HG03378 (cell line): ENCODE measurements at regions not wholly inside any gene's neighbourhood (a gene's known extent, or its start where the extent isn't known, plus 50 kb on each side); places are given as distances from the start of the nearest gene placed in this dataset.
"Not testable (repeated sequence)": the region's sequence is repeated elsewhere in the genome, so short reads cannot be mapped to it uniquely, and the experiment has no call there.

Experiments
- ATAC-seq: cut with Tn5 transposase; IDR thresholded peaks from one replicate; pipeline ENCODE4 v1.9.1; 2021; ENCODE audit warnings: mild to moderate bottlenecking, moderate library complexity; ENCODE audit not compliant: unreplicated experiment

- no peak for ATAC-seq
These were observed 352.7 kb downstream of the LRRC70 start for GRCh38 chr5:62931153-62931950.

GRCh38 chr5:62922191-62922590 is 343.6 kb downstream of the LRRC70 start:
- ATAC-seq: no peak

GRCh38 chr5:62920856-62921255 is 342.2 kb downstream of the LRRC70 start:
- ATAC-seq: no peak

- no peak for ATAC-seq
These were observed 330.7 kb downstream of the LRRC70 start for GRCh38 chr5:62909326-62909725.

- ATAC-seq: no peak
These were observed 323.5 kb downstream of the LRRC70 start for GRCh38 chr5:62902126-62902525.

- no peak for ATAC-seq
These were observed 322.4 kb downstream of the LRRC70 start for GRCh38 chr5:62900976-62901375.

GRCh38 chr5:62896121-62896893 is 317.7 kb downstream of the LRRC70 start:
- ATAC-seq: no peak

- ATAC-seq: no peak
These were observed 308.1 kb downstream of the LRRC70 start for GRCh38 chr5:62886603-62887315.

- ATAC-seq: not testable (repeated sequence)
These were observed 258.7 kb downstream of the LRRC70 start for GRCh38 chr5:62837330-62837729.

GRCh38 chr5:62829604-62829986 is 251.0 kb downstream of the LRRC70 start:
- no peak for ATAC-seq

- ATAC-seq: no peak
These were observed 250.4 kb downstream of the LRRC70 start for GRCh38 chr5:62828742-62829603.

GRCh38 chr5:62825623-62826220 is 247.1 kb downstream of the LRRC70 start:
- no peak for ATAC-seq

- ATAC-seq: no peak
These were observed 246.3 kb downstream of the LRRC70 start for GRCh38 chr5:62824936-62825335.

GRCh38 chr5:62817043-62817442 is 238.4 kb downstream of the LRRC70 start:
- ATAC-seq: not testable (repeated sequence)

GRCh38 chr5:62814991-62815390 is 236.4 kb downstream of the LRRC70 start:
- ATAC-seq: no peak

- no peak for ATAC-seq
These were observed 234.1 kb downstream of the LRRC70 start for GRCh38 chr5:62812621-62813255.

- ATAC-seq: not testable (repeated sequence)
These were observed 226.2 kb downstream of the LRRC70 start for GRCh38 chr5:62804819-62805218.

GRCh38 chr5:62795926-62796325 is 217.3 kb downstream of the LRRC70 start:
- ATAC-seq: no peak

- ATAC-seq: no peak
These were observed 215.8 kb downstream of the LRRC70 start for GRCh38 chr5:62794456-62794855.

GRCh38 chr5:62791059-62791458 is 212.4 kb downstream of the LRRC70 start:
- ATAC-seq: no peak
